ENCODE measurements at regions not wholly inside any gene's neighbourhood (a gene's known extent, or its start where the extent isn't known, plus 50 kb on each side); places are given as distances from the start of the nearest gene placed in this dataset.
A peak's percentile ranks its signal among the peaks of the same experiment; 100 is the strongest.

GRCh38 chr12:100741084-100741711 is 53.4 kb upstream of the ANO4 start:
- DNase-seq = peak in 1 of 2 experiments; percentile 58

- DNase-seq = no peak
These were observed 51.5 kb upstream of the ANO4 start for GRCh38 chr12:100743060-100743459.

All from NCI-H446 (cell line).